Lower lobe of right lung (tissue), 2 donors: ENCODE measurements at regions not wholly inside any gene's neighbourhood (a gene's known extent, or its start where the extent isn't known, plus 50 kb on each side); places are given as distances from the start of the nearest gene placed in this dataset.

Experiments used
- ATAC-seq, 2 donors: fragments of 200-7000 bp; cut with Tn5 transposase; one replicate each; pipeline ENCODE4 v1.9.1; 2020 to 2022; ENCODE audit warnings: mild to moderate bottlenecking in 2 of 2, moderate library complexity in 2 of 2
- DNase-seq: peaks from one replicate; pipeline ENCODE4 v3.0.0-alpha.2; 2020
- H3K27ac ChIP-seq: fragments of 200-600 bp; one replicate; pipeline ENCODE4 v1.8.0; 2022
- H3K27me3 ChIP-seq: fragments of 200-600 bp; one replicate; pipeline ENCODE4 v1.8.0; 2022; ENCODE audit warnings: low read depth
- H3K36me3 ChIP-seq: fragments of 200-600 bp; one replicate; pipeline ENCODE4 v1.8.0; 2022; ENCODE audit warnings: mild to moderate bottlenecking
- H3K4me1 ChIP-seq: fragments of 200-600 bp; one replicate; pipeline ENCODE4 v1.8.0; 2022
- H3K4me3 ChIP-seq: fragments of 200-600 bp; one replicate; pipeline ENCODE4 v1.8.0; 2022; ENCODE audit warnings: mild to moderate bottlenecking
- H3K9me3 ChIP-seq: fragments of 200-600 bp; one replicate; pipeline ENCODE4 v1.8.0; 2022
- intact Hi-C: fragments of 100-400 bp; cut with DNase I; formaldehyde crosslinking; loops from one replicate; pipeline ENCODE4 v1.11.0; 2022
- TF ChIP-seq, protein P1 (sequence below): fragments of 200-600 bp; IDR thresholded peaks from one replicate; pipeline ENCODE4 v1.8.0; 2022; ENCODE audit warnings: antibody characterized with exemption, mild to moderate bottlenecking
- donor health status: DM: no; HTN: yes; CAD: no; lungs with severe emphysema.

- H3K9me3 ChIP-seq = no peaks in the 10 kb centered on the region
- TF ChIP-seq, protein P1, sequence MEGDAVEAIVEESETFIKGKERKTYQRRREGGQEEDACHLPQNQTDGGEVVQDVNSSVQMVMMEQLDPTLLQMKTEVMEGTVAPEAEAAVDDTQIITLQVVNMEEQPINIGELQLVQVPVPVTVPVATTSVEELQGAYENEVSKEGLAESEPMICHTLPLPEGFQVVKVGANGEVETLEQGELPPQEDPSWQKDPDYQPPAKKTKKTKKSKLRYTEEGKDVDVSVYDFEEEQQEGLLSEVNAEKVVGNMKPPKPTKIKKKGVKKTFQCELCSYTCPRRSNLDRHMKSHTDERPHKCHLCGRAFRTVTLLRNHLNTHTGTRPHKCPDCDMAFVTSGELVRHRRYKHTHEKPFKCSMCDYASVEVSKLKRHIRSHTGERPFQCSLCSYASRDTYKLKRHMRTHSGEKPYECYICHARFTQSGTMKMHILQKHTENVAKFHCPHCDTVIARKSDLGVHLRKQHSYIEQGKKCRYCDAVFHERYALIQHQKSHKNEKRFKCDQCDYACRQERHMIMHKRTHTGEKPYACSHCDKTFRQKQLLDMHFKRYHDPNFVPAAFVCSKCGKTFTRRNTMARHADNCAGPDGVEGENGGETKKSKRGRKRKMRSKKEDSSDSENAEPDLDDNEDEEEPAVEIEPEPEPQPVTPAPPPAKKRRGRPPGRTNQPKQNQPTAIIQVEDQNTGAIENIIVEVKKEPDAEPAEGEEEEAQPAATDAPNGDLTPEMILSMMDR = no peak
- H3K27ac ChIP-seq = no peak overlapping the region
- no peaks in the 10 kb centered on the region for H3K4me1 ChIP-seq
- intact Hi-C loops = no loop called here
- no peak for ATAC-seq
- no peak overlapping the region for H3K4me3 ChIP-seq
- DNase-seq = no peak
- no peaks in the 10 kb centered on the region for H3K27me3 ChIP-seq
- H3K36me3 ChIP-seq = no peaks in the 10 kb centered on the region
These were observed 729.0 kb upstream of the BRINP3 start for GRCh38 chr1:191206513-191207207.

GRCh38 chr1:191222206-191222605, 744.5 kb upstream of the BRINP3 start:
- intact Hi-C loops = no loop called here
- H3K9me3 ChIP-seq = peaks cover 5% of the 10 kb centered on the region
- no peaks in the 10 kb centered on the region for H3K36me3 ChIP-seq

GRCh38 chr1:191240925-191241324, 763.3 kb upstream of the BRINP3 start:
- Histone ChIP-seq H3K4me3 (no peak overlapping the region), H3K9me3 (no peaks in the 10 kb centered on the region), H3K36me3 (no peaks in the 10 kb centered on the region), H3K27ac (no peak overlapping the region), H3K4me1 (no peaks in the 10 kb centered on the region), H3K27me3 (no peaks in the 10 kb centered on the region)
- intact Hi-C loops = no loop called here
- ATAC-seq (no peak), DNase-seq (no peak)
- TF ChIP-seq, protein P1 = no peak

More at GRCh38 chr1:191222206-191222605, 744.5 kb upstream of the BRINP3 start:
- DNase-seq (no peak), ATAC-seq (no peak)
- H3K27me3 ChIP-seq = no peaks in the 10 kb centered on the region
- H3K27ac ChIP-seq = no peak overlapping the region
- no peak overlapping the region for H3K4me3 ChIP-seq
- TF ChIP-seq, protein P1 = no peak
- no peaks in the 10 kb centered on the region for H3K4me1 ChIP-seq

DNA sequence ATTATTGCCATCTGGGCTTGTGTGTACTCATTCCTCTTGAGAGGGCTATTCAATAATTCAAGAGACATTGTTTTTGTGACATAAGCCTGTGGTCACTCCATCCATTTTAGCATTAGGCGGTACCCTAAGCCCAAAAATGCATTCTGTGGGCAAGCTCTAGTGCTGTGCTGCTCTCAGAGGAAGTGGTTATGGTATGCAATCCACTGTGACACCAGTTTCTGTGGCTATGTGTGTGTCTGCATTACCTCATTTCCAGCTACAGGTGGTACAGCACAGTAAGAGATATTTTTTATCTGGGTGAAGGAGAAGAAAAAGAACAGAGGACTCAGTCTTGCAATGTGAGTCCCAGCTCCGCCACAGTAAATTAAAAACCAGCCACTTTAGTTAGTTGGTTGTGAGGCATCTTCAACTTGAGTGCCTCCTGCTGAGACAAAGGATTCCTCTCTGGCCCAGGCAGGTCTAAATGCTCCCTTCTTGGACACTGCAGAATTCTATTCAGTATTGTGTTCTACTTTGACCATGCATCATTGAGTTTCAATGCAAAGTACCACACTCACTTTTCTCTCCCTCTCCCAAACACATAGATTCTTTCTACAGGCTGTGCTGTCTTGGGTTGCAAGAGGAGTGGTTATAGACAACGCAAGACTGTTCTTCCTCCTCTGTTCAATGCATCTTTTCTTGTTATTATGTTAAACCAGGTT, 777.8 kb upstream of the BRINP3 start:
- H3K9me3 ChIP-seq = no peaks in the 10 kb centered on the region
- no peaks in the 10 kb centered on the region for H3K4me1 ChIP-seq
- H3K36me3 ChIP-seq = no peaks in the 10 kb centered on the region
- no peak for DNase-seq
- TF ChIP-seq, protein P1 = no peak
- ATAC-seq = no peak
- H3K4me3 ChIP-seq = no peak overlapping the region
- H3K27me3 ChIP-seq = no peaks in the 10 kb centered on the region
- no peak overlapping the region for H3K27ac ChIP-seq
- intact Hi-C loops = no loop called here

GRCh38 chr1:191256917-191257316, 779.3 kb upstream of the BRINP3 start:
- Histone ChIP-seq H3K27me3 (no peaks in the 10 kb centered on the region), H3K4me1 (no peaks in the 10 kb centered on the region), H3K27ac (no peak overlapping the region), H3K9me3 (no peaks in the 10 kb centered on the region), H3K4me3 (no peak overlapping the region), H3K36me3 (no peaks in the 10 kb centered on the region)
- no peak for ATAC-seq
- no peak for DNase-seq
- TF ChIP-seq, protein P1 = no peak
- intact Hi-C loops = no loop called here
